OCI-LY3 (cell line): ENCODE measurements at regions not wholly inside any gene's neighbourhood (a gene's known extent, or its start where the extent isn't known, plus 50 kb on each side); places are given as distances from the start of the nearest gene placed in this dataset.
A peak's percentile ranks its signal among the peaks of the same experiment; 100 is the strongest.

Experiments used
- H2AFZ ChIP-seq: fragments of 200-600, 300-600 bp; shearing (Covaris generic); 2 replicates; pipeline ENCODE4 v1.6.0; 2014; ENCODE audit warnings: antibody characterized with exemption, low read depth, low read length
- H3K27ac ChIP-seq: fragments of 200-600, 300-600 bp; sonication (generic); 2 replicates; pipeline ENCODE4 v1.5.1; 2014; ENCODE audit warnings: mild to moderate bottlenecking, low read length, moderate library complexity, mixed read lengths
- H3K27me3 ChIP-seq: fragments of 200-600, 300-600 bp; sonication (generic); 2 replicates; pipeline ENCODE4 v1.6.1; 2014; ENCODE audit warnings: low read depth, low read length, mixed read lengths
- H3K36me3 ChIP-seq: fragments of 200-600, 300-600 bp; sonication (generic); replicated peaks from 2 replicates; pipeline ENCODE3; 2014; ENCODE audit warnings: low read depth, low read length, mixed read lengths
- H3K4me1 ChIP-seq: fragments of 300-600, 200-600 bp; sonication (generic); 2 replicates; pipeline ENCODE4 v1.6.1; 2014; ENCODE audit warnings: low read length, mixed read lengths
- H3K4me2 ChIP-seq: fragments of 200-600, 300-600 bp; sonication (generic); 2 replicates; pipeline ENCODE4 v1.6.1; 2014; ENCODE audit warnings: low read length, mixed read lengths
- H3K4me3 ChIP-seq: fragments of 300-600, 200-600 bp; sonication (generic); 2 replicates; pipeline ENCODE4 v1.5.1; 2014; ENCODE audit warnings: antibody characterized with exemption, mild to moderate bottlenecking, low read length, moderate library complexity
- H3K79me2 ChIP-seq: fragments of 300-600, 200-600 bp; shearing (Covaris generic); 2 replicates; pipeline ENCODE4 v1.6.1; 2014; ENCODE audit warnings: mild to moderate bottlenecking, low read length, mixed read lengths
- H3K9ac ChIP-seq: fragments of 300-600, 200-600 bp; shearing (Covaris generic); 2 replicates; pipeline ENCODE4 v1.6.0; 2014; ENCODE audit warnings: mild to moderate bottlenecking, low read length, moderate library complexity
- H3K9me3 ChIP-seq: fragments of 200-600, 300-600 bp; shearing (Covaris generic); 2 replicates; pipeline ENCODE4 v1.6.1; 2014; ENCODE audit warnings: low read length, mixed read lengths; ENCODE audit not compliant: insufficient read depth
- H4K20me1 ChIP-seq: fragments of 200-600, 300-600 bp; sonication (generic); 2 replicates; pipeline ENCODE4 v1.6.1; 2016; ENCODE audit warnings: low read length, mixed read lengths; ENCODE audit not compliant: insufficient read depth
- EZH2phosphoT487 ChIP-seq: fragments of 200-600 bp; shearing (Covaris generic); IDR thresholded peaks from 2 replicates; pipeline ENCODE4 v1.6.1; 2018; ENCODE audit warnings: antibody characterized with exemption, mixed run types, low read depth
- TF ChIP-seq, protein P1 (sequence below): fragments of 200-600, 300-600 bp; sonication (generic); IDR thresholded peaks from 2 replicates; pipeline ENCODE4 v1.5.1; 2014; ENCODE audit warnings: antibody characterized with exemption, low read length, low read depth

- H4K20me1 ChIP-seq = no peaks in the 10 kb centered on the region
- no peaks in the 10 kb centered on the region for H3K79me2 ChIP-seq
- no peak overlapping the region for H3K4me2 ChIP-seq
- H3K9me3 ChIP-seq = no peaks in the 10 kb centered on the region
- no peaks in the 10 kb centered on the region for H3K27me3 ChIP-seq
- no peak overlapping the region for H3K27ac ChIP-seq
- TF ChIP-seq, protein P1, sequence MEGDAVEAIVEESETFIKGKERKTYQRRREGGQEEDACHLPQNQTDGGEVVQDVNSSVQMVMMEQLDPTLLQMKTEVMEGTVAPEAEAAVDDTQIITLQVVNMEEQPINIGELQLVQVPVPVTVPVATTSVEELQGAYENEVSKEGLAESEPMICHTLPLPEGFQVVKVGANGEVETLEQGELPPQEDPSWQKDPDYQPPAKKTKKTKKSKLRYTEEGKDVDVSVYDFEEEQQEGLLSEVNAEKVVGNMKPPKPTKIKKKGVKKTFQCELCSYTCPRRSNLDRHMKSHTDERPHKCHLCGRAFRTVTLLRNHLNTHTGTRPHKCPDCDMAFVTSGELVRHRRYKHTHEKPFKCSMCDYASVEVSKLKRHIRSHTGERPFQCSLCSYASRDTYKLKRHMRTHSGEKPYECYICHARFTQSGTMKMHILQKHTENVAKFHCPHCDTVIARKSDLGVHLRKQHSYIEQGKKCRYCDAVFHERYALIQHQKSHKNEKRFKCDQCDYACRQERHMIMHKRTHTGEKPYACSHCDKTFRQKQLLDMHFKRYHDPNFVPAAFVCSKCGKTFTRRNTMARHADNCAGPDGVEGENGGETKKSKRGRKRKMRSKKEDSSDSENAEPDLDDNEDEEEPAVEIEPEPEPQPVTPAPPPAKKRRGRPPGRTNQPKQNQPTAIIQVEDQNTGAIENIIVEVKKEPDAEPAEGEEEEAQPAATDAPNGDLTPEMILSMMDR = no peak
- TF ChIP-seq EZH2phosphoT487 = no peak
- H3K4me1 ChIP-seq = no peaks in the 10 kb centered on the region
- H3K36me3 ChIP-seq = no peaks in the 10 kb centered on the region
- no peak overlapping the region for H3K4me3 ChIP-seq
- H3K9ac ChIP-seq = no peak overlapping the region
- no peak overlapping the region for H2AFZ ChIP-seq
Observed at GRCh38 chr4:22091352-22091717, 142.8 kb upstream of the KCNIP4 start.

GRCh38 chr4:22090661-22091351, 142.2 kb upstream of the KCNIP4 start:
- Histone ChIP-seq H3K9me3 (no peaks in the 10 kb centered on the region; the same call in 1 of the 2 replicates), H3K9ac (no peak overlapping the region), H2AFZ (no peak overlapping the region), H3K4me2 (no peak overlapping the region), H3K36me3 (no peaks in the 10 kb centered on the region), H4K20me1 (no peaks in the 10 kb centered on the region), H3K4me3 (no peak overlapping the region), H3K79me2 (no peaks in the 10 kb centered on the region), H3K27me3 (no peaks in the 10 kb centered on the region), H3K27ac (no peak overlapping the region), H3K4me1 (no peaks in the 10 kb centered on the region)
- no peak for TF ChIP-seq EZH2phosphoT487
- TF ChIP-seq, protein P1 = no peak

GRCh38 chr4:22077571-22077970, 129.0 kb upstream of the KCNIP4 start:
- H3K4me3 ChIP-seq = no peak overlapping the region
- H3K79me2 ChIP-seq = no peaks in the 10 kb centered on the region
- no peak overlapping the region for H2AFZ ChIP-seq
- peaks cover 7% of the 10 kb centered on the region for H3K4me1 ChIP-seq
- H3K27ac ChIP-seq = no peak overlapping the region
- H3K4me2 ChIP-seq = no peak overlapping the region
- H3K9ac ChIP-seq = no peak overlapping the region
- peaks cover 5% of the 10 kb centered on the region for H3K36me3 ChIP-seq
- TF ChIP-seq, protein P1 = no peak
- TF ChIP-seq EZH2phosphoT487 = no peak
- peaks cover 5% of the 10 kb centered on the region; the same call in 1 of the 2 replicates for H3K9me3 ChIP-seq
- no peaks in the 10 kb centered on the region for H4K20me1 ChIP-seq
- H3K27me3 ChIP-seq = no peaks in the 10 kb centered on the region

DNA sequence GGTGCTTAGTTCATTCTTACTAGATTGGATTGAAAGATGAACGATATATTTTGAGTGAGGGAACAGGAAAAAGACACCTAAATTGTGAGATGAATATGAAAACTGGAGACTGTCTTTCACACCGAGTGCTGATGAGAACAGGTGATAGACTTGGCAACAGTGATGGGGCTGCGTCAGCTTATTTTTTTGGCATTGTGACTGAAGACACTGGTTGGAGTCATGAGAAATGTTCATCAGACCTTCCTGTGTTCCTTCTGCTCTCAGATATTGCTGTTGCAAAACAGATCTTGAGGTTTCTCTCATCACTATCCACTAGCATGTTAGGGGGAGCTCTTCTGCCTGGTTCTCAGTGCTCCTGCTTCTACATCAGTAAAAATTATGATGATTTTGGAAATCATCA, 124.2 kb upstream of the KCNIP4 start:
- H3K27me3 ChIP-seq = no peaks in the 10 kb centered on the region; the same call in 1 of the 2 replicates
- H3K36me3 ChIP-seq = peaks cover 5% of the 10 kb centered on the region
- no peak overlapping the region for H3K27ac ChIP-seq
- no peak overlapping the region for H3K4me3 ChIP-seq
- TF ChIP-seq, protein P1 = no peak
- no peak for TF ChIP-seq EZH2phosphoT487
- H4K20me1 ChIP-seq = no peaks in the 10 kb centered on the region
- H3K79me2 ChIP-seq = no peaks in the 10 kb centered on the region
- no peak overlapping the region for H2AFZ ChIP-seq
- peaks cover 5% of the 10 kb centered on the region; the same call in 1 of the 2 replicates for H3K9me3 ChIP-seq
- H3K4me1 ChIP-seq = peaks cover 24% of the 10 kb centered on the region
- no peak overlapping the region for H3K9ac ChIP-seq
- H3K4me2 ChIP-seq = peak overlapping the region; percentile 80; the same call in 1 of the 2 replicates
